Suprapubic skin (tissue), 4 donors: ENCODE measurements at regions not wholly inside any gene's neighbourhood (a gene's known extent, or its start where the extent isn't known, plus 50 kb on each side); places are given as distances from the start of the nearest gene placed in this dataset.

Source experiments
- CTCF ChIP-seq, 2 donors: fragments of 200-600 bp in 1 of 2; fragments of 450-650 bp in 1 of 2; sonication (generic) in 1 of 2; IDR thresholded peaks; one replicate each; pipeline ENCODE4 v1.5.1; 2016 to 2019; ENCODE audit warnings: antibody characterized with exemption in 2 of 2, mild to moderate bottlenecking in 1 of 2, moderate library complexity in 1 of 2
- POLR2A ChIP-seq, 2 donors: fragments of 450-650 bp; IDR thresholded peaks; one replicate each; pipeline ENCODE4 v1.6.1; 2017; ENCODE audit warnings: antibody characterized with exemption in 2 of 2, mild to moderate bottlenecking in 2 of 2, moderate library complexity in 2 of 2
- POLR2AphosphoS5 ChIP-seq, 3 donors: sonication (generic); formaldehyde crosslinking; IDR thresholded peaks; one replicate each; pipeline ENCODE4 v1.6.1; 2017; ENCODE audit warnings: antibody characterized with exemption in 3 of 3

DNA sequence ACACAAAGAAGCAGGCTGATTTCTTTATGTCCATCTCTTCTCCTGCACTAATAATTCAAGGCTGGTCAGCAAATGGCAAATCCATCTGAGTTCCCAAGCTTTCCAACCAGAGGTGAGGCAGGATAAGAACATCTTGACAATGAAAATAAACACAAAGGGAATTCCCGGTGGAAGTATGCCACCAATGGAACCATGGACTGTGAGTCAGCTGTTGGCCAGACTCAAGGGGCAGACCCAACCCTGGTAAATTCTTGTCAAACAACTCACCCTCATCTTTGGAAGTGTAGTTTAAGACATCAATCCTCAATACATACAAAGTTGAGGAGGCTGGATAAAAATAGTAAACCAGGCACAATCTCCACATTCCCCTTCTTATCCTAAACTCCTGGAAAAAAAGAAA lies 74.3 kb upstream of the CES5A start:
- TF ChIP-seq POLR2AphosphoS5 (IDR thresholded peaks at IDR 0.05) (no peak), CTCF (IDR thresholded peaks at IDR 0.05) (no peak), POLR2A (IDR thresholded peaks at IDR 0.05) (no peak)
